GM12891 (cell line): ENCODE measurements at regions not wholly inside any gene's neighbourhood (a gene's known extent, or its start where the extent isn't known, plus 50 kb on each side); places are given as distances from the start of the nearest gene placed in this dataset.

Source experiments
- DNase-seq: peaks from one replicate; pipeline ENCODE4 v3.0.0; 2011; ENCODE audit warnings: low spot score; ENCODE audit not compliant: insufficient read length
- FAIRE-seq: peaks from 2 replicates; lab custom pipeline; 2011; peaks lifted over from hg19 to GRCh38; lab: Jason Lieb, UNC
- PAX5 ChIP-seq: IDR thresholded peaks from 2 replicates; pipeline ENCODE4 v1.6.1; 2011; ENCODE audit warnings: low read length, moderate library complexity, mild to moderate bottlenecking; ENCODE audit not compliant: insufficient read depth, severe bottlenecking
- POLR2A ChIP-seq: IDR thresholded peaks from 2 replicates; pipeline ENCODE4 v1.6.1; 2011; ENCODE audit warnings: low read depth, low read length, control low read depth
- POLR2AphosphoS5 ChIP-seq: IDR thresholded peaks from 2 replicates; pipeline ENCODE4 v1.6.1; 2011; ENCODE audit warnings: low read depth, low read length, control low read depth
- POU2F2 ChIP-seq: IDR thresholded peaks from 2 replicates; pipeline ENCODE4 v1.6.1; 2011; ENCODE audit warnings: low read depth, mild to moderate bottlenecking, control low read depth, low read length, moderate library complexity
- SPI1 ChIP-seq: IDR thresholded peaks from 2 replicates; pipeline ENCODE4 v1.6.1; 2011; ENCODE audit warnings: low read depth, low read length, control low read depth
- TAF1 ChIP-seq: IDR thresholded peaks from 2 replicates; pipeline ENCODE4 v1.6.1; 2011; ENCODE audit warnings: low read depth, low read length, control low read depth

GRCh38 chr15:96924570-96924969, 594.1 kb downstream of the NR2F2 start:
- DNase-seq (no peak), FAIRE-seq (no peak)
- no peak for TF ChIP-seq TAF1
- TF ChIP-seq POLR2AphosphoS5: no peak
- no peak for TF ChIP-seq PAX5
- TF ChIP-seq POU2F2: no peak
- no peak for TF ChIP-seq POLR2A
- TF ChIP-seq SPI1: no peak

- no peak for DNase-seq
These were observed 617.1 kb downstream of the NR2F2 start for GRCh38 chr15:96947296-96948229.

GRCh38 chr15:96948981-96949380, 618.5 kb downstream of the NR2F2 start:
- FAIRE-seq (no peak), DNase-seq (no peak)
- TF ChIP-seq POLR2A: no peak
- TF ChIP-seq POU2F2: no peak
- no peak for TF ChIP-seq PAX5
- TF ChIP-seq TAF1: no peak
- no peak for TF ChIP-seq POLR2AphosphoS5
- TF ChIP-seq SPI1: no peak

More at GRCh38 chr15:96947296-96948229, 617.1 kb downstream of the NR2F2 start:
- TF ChIP-seq TAF1 (no peak), SPI1 (no peak), POLR2AphosphoS5 (no peak), POLR2A (no peak), PAX5 (no peak), POU2F2 (no peak)
- no peak for FAIRE-seq

- FAIRE-seq: no peak
- DNase-seq: no peak
- no peak for TF ChIP-seq TAF1
- no peak for TF ChIP-seq POLR2AphosphoS5
- no peak for TF ChIP-seq PAX5
- no peak for TF ChIP-seq SPI1
- no peak for TF ChIP-seq POLR2A
- TF ChIP-seq POU2F2: no peak
These were observed 628.2 kb downstream of the NR2F2 start for GRCh38 chr15:96958721-96959120.

GRCh38 chr15:96959501-96959900, 629.0 kb downstream of the NR2F2 start:
- no peak for TF ChIP-seq POLR2A
- no peak for TF ChIP-seq POU2F2
- TF ChIP-seq POLR2AphosphoS5: no peak
- no peak for TF ChIP-seq TAF1
- no peak for TF ChIP-seq PAX5
- no peak for TF ChIP-seq SPI1
- no peak for FAIRE-seq
- no peak for DNase-seq

GRCh38 chr15:96960711-96961480, 630.4 kb downstream of the NR2F2 start:
- FAIRE-seq (no peak), DNase-seq (no peak)
- no peak for TF ChIP-seq POLR2AphosphoS5
- TF ChIP-seq PAX5: no peak
- TF ChIP-seq POU2F2: no peak
- no peak for TF ChIP-seq SPI1
- no peak for TF ChIP-seq POLR2A
- TF ChIP-seq TAF1: no peak

- FAIRE-seq: no peak
- no peak for TF ChIP-seq POLR2A
- no peak for TF ChIP-seq PAX5
- DNase-seq: no peak
These were observed 636.1 kb downstream of the NR2F2 start for GRCh38 chr15:96966554-96966953.

GRCh38 chr15:96969732-96970710, 639.5 kb downstream of the NR2F2 start:
- DNase-seq (no peak), FAIRE-seq (no peak)
- no peak for TF ChIP-seq POU2F2
- TF ChIP-seq SPI1: no peak
- TF ChIP-seq POLR2AphosphoS5: no peak
- no peak for TF ChIP-seq PAX5
- TF ChIP-seq POLR2A: no peak
- no peak for TF ChIP-seq TAF1

- TF ChIP-seq POLR2AphosphoS5 (no peak), PAX5 (no peak), POLR2A (no peak), SPI1 (no peak), POU2F2 (no peak), TAF1 (no peak)
- DNase-seq (no peak), FAIRE-seq (no peak)
These were observed 641.7 kb downstream of the NR2F2 start for GRCh38 chr15:96972201-96972600.
